Left lung (tissue), 4 donors: ENCODE measurements at regions not wholly inside any gene's neighbourhood (a gene's known extent, or its start where the extent isn't known, plus 50 kb on each side); places are given as distances from the start of the nearest gene placed in this dataset.

Experiments used
- ATAC-seq: fragments of 200-7000 bp; cut with Tn5 transposase; one replicate; pipeline ENCODE4 v1.9.1; 2020; ENCODE audit warnings: moderate library complexity
- DNase-seq, 4 donors: peaks; one replicate each; pipeline ENCODE4 v3.0.0-alpha.2; 2013 to 2020
- H3K27ac ChIP-seq, 2 donors: fragments of 200-600 bp; sonication (generic) in 1 of 2; one replicate each; pipeline versions ENCODE4 v1.5.0 to v1.8.0; 2020 to 2021
- H3K27me3 ChIP-seq, 2 donors: fragments of 200-600 bp; sonication (generic) in 1 of 2; one replicate each; pipeline versions ENCODE4 v1.5.0 to v1.8.0; 2020 to 2021
- H3K36me3 ChIP-seq, 2 donors: fragments of 200-600 bp; sonication (generic) in 1 of 2; one replicate each; pipeline versions ENCODE4 v1.5.0 to v1.8.0; 2020 to 2021
- H3K4me1 ChIP-seq, 2 donors: fragments of 200-600 bp; one replicate each; pipeline ENCODE4 v1.8.0; 2021
- H3K4me3 ChIP-seq, 2 donors: fragments of 200-600 bp; sonication (generic) in 1 of 2; one replicate each; pipeline versions ENCODE4 v1.5.0 to v1.8.0; 2020 to 2021; ENCODE audit warnings: mild to moderate bottlenecking in 1 of 2
- H3K9me3 ChIP-seq, 2 donors: fragments of 200-600 bp; sonication (generic) in 1 of 2; one replicate each; pipeline versions ENCODE4 v1.5.0 to v1.8.0; 2020 to 2021
- CTCF ChIP-seq, 2 donors: fragments of 200-600 bp; sonication (generic) in 1 of 2; IDR thresholded peaks; one replicate each; pipeline versions ENCODE4 v1.5.0 to v1.8.0; 2021; ENCODE audit warnings: antibody characterized with exemption in 2 of 2
- intact Hi-C, 2 donors: fragments of 100-400 bp; cut with DNase I; formaldehyde crosslinking; loops; one replicate each; pipeline versions ENCODE4 v1.11.2 to v1.14.2; 2022
- donor health status: DM: no; HTN: yes; CAD: no.
- donor health status: DM: no; HTN: no; CAD: no.

GRCh38 chr4:13778367-13778766 lies 150.8 kb upstream of the BOD1L1 start:
- DNase-seq (no peak), ATAC-seq (no peak)
- H3K4me1 ChIP-seq = no peaks in the 10 kb centered on the region
- intact Hi-C loops = no loop called here
- no peak overlapping the region for H3K4me3 ChIP-seq
- H3K9me3 ChIP-seq = no peaks in the 10 kb centered on the region
- H3K27ac ChIP-seq = no peak overlapping the region
- no peaks in the 10 kb centered on the region for H3K36me3 ChIP-seq
- no peak for TF ChIP-seq CTCF (IDR thresholded peaks at IDR 0.05)
- no peaks in the 10 kb centered on the region for H3K27me3 ChIP-seq

- no peak for TF ChIP-seq CTCF (IDR thresholded peaks at IDR 0.05)
- no peaks in the 10 kb centered on the region for H3K27me3 ChIP-seq
- ATAC-seq (no peak), DNase-seq (peak in 1 of 4 donors; percentile 16)
- no peak overlapping the region for H3K27ac ChIP-seq
- no peaks in the 10 kb centered on the region for H3K36me3 ChIP-seq
- intact Hi-C loops = no loop called here
- H3K9me3 ChIP-seq = no peaks in the 10 kb centered on the region
- H3K4me3 ChIP-seq = no peak overlapping the region
- no peaks in the 10 kb centered on the region for H3K4me1 ChIP-seq
Observed at GRCh38 chr4:13782231-13782630, 154.7 kb upstream of the BOD1L1 start.

- Histone ChIP-seq H3K4me3 (no peak overlapping the region), H3K9me3 (no peaks in the 10 kb centered on the region), H3K27me3 (no peaks in the 10 kb centered on the region), H3K27ac (no peak overlapping the region), H3K4me1 (no peaks in the 10 kb centered on the region), H3K36me3 (no peaks in the 10 kb centered on the region)
- ATAC-seq (no peak), DNase-seq (no peak)
- intact Hi-C loops = no loop called here
- TF ChIP-seq CTCF (IDR thresholded peaks at IDR 0.05) = no peak
Observed at GRCh38 chr4:13783800-13784411, 156.4 kb upstream of the BOD1L1 start.

- Histone ChIP-seq H3K27me3 (peaks cover 0 to 5% of the 10 kb centered on the region in 2 donors), H3K4me1 (no peaks in the 10 kb centered on the region), H3K4me3 (no peak overlapping the region), H3K36me3 (no peaks in the 10 kb centered on the region), H3K27ac (no peak overlapping the region), H3K9me3 (no peaks in the 10 kb centered on the region)
- ATAC-seq (no peak), DNase-seq (no peak)
- no peak for TF ChIP-seq CTCF (IDR thresholded peaks at IDR 0.05)
- intact Hi-C loops = no loop called here
Observed at GRCh38 chr4:13793020-13793710, 165.6 kb upstream of the BOD1L1 start.

- Histone ChIP-seq H3K27me3 (peaks cover 0 to 5% of the 10 kb centered on the region in 2 donors), H3K9me3 (peaks cover 0 to 7% of the 10 kb centered on the region in 2 donors), H3K36me3 (no peaks in the 10 kb centered on the region), H3K4me3 (no peak overlapping the region), H3K4me1 (no peaks in the 10 kb centered on the region), H3K27ac (no peak overlapping the region)
- intact Hi-C loops = no loop called here
- no peak for ATAC-seq
- DNase-seq = no peak
- no peak for TF ChIP-seq CTCF (IDR thresholded peaks at IDR 0.05)
Observed at GRCh38 chr4:13794819-13795565, 167.5 kb upstream of the BOD1L1 start.
